HG03196 (cell line): ENCODE measurements at regions not wholly inside any gene's neighbourhood (a gene's known extent, or its start where the extent isn't known, plus 50 kb on each side); places are given as distances from the start of the nearest gene placed in this dataset.

Experiments
- ATAC-seq: cut with Tn5 transposase; IDR thresholded peaks from one replicate; pipeline ENCODE4 v1.9.1; 2021; ENCODE audit not compliant: unreplicated experiment

DNA sequence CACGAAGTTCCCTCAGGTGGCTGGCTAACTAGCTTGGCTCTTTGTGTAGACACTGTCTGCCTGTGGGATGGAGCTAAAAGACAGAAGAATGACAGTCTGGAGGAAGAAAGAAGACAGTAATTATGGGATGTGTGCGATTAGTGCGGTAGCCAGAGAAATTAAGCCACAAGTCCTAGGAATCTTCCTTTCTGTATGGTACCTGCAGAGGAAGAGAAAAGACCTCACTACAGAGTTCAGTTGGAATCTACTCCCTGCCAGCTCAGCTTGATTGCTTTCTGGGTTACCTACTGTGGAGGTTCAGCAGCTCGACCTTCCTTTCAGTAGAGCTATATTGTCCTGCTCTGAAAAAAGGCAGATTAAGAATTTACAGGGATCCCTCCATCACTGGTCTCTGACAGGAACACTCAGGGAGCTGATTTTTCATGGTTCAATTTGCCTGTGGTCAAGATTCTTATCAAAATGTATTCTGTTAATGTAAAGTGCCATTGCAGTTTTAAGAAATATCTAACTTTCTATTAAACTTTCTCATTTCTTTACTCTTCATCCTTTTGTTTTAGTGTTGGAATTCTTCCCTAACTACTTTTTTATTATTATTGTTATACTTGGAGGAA, 187.2 kb downstream of the CENPW start:
- ATAC-seq, result no peak

DNA sequence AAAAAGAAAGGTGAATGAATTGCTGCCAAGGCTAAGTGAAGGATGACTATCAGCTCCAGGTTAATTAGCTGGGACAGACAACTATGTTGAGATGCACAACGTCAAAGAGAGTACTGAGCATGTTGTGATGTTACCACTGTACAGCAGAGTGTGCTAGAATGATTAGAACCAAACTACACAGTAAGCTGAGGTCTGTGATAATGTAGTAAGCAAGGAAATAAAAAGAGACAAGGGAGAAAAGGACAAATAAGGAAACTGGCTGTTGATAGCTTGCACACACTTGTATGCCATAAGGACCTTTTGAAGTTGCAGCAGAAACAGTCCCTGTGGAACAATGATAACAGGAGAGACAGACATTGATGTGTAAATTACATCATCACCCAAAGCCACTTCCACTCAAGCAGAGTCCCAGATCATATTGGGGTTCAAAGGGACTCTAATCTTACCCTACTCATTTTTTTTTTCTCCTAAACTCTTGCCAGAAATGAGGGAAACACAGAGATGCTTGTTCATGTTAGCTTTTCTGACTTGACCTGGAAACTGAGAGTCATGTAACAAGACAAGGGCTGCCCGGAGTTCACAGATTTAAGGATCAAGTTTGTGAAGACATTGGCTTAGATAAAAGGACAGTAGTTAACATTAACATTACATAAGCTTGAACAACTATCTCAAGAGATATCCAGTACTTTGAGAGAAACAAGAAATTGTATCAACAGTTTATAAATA, 189.9 kb downstream of the CENPW start:
- ATAC-seq, result no peak

DNA sequence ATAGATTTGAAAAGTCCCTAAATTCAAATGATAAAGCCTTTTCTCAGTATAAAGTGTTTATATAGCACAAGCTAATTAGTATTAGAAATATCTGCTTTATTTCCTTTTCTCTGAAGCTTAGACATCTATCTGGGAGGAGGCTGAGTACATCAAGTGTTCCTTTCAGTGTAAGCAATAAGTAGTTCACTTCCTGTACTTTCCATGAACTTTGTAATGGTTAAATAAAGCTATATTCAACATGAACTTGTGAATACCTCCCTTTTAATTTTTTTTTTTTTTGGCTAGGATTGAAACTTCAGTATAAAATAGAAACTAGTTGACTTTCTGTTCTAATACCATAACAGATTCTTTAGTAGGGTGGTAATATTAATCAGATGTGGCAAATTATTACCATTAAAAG, 190.9 kb downstream of the CENPW start:
- no peak for ATAC-seq

DNA sequence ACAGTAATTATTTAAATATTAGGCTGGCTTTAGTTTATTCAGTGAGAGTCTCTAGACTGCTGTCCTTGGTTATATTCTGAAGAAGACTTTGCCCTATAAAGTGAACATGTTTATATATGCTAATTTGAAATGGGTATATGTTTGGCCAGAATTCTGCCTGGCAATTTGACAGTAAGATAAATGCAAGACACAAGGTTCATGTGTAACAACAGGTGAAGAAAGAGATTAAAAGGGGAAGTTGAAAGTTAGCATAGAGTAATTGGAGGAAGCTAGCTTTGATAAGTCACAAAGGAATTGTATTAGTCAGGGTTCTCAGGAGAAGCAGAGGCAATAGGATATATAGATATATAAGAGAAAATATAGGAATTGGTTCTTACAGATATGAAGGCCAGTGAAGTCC, 191.4 kb downstream of the CENPW start:
- no peak for ATAC-seq

DNA sequence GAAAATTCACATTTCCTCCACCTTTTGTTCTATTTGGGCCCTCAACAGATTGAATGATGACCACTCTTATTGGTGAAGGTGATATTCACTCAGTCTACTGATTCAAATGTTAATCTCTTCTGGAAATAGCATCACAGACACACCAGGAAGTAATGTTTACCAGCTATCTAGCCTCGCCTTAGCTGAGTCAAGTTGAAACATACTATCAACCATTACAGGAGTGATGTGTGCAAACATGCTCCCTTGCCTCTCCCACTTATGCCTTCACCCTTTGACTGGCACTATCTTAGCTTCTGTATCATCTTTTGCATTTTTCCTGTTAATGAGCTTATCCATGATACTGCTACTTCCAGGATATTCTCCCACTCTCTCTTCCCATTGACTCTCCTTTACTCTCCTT, 191.9 kb downstream of the CENPW start:
- peak; percentile 92 for ATAC-seq

DNA sequence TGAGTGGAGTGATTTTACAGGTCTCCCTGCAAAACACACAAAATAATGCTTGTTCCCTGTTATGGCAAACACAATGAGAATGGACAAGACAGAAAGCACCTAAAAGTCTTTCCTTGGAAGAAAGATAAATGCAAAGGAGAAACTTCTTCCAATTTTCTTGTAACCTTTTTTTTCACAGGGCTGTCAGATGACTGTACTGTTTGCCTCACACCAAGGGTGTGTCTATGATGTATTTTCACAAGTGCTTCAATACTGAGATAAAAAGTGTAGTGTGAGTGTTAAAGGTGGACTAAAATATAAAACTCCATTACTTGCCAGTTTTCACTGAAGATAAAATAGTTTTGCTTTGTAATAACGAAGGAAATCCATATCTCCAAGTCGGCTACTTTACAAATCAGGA, 194.5 kb downstream of the CENPW start:
- ATAC-seq, result no peak

DNA sequence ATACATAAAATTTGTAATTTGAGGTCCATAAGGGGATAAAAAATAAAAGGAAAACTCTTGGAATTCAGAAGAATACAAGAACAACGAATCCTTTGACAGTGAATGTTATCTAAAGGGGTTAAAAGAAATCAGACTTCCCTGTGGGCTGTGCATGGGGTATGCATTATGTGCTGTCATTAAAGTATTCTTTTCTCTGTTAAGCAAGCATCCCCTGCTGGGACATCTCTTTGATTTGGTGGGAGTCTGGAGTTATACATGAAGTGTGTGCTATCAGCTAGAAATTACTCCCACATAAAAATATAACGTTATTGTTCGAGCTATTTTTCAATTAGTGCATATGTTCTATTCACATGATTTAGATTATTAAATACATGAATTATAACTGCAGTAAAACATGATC, 195.2 kb downstream of the CENPW start:
- ATAC-seq, result no peak

DNA sequence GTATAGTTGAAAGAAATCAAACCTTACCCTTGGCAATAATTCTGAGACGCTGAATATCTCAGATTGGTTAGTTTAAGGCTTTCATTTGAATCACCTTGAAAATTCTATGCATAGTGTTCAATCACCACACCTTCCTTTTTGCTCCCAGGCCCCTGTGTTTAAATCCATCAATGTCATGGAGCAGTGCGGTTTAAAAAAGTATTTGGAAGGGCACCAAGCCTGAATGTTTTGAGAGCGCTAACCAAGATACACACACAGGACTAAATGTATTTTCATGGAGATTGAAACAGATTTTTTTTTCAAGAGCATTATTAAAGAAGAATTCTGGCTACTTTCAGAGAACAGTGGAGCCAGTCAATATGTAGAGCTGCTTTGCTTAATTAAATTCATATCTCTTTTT, 195.7 kb downstream of the CENPW start:
- ATAC-seq, result no peak

DNA sequence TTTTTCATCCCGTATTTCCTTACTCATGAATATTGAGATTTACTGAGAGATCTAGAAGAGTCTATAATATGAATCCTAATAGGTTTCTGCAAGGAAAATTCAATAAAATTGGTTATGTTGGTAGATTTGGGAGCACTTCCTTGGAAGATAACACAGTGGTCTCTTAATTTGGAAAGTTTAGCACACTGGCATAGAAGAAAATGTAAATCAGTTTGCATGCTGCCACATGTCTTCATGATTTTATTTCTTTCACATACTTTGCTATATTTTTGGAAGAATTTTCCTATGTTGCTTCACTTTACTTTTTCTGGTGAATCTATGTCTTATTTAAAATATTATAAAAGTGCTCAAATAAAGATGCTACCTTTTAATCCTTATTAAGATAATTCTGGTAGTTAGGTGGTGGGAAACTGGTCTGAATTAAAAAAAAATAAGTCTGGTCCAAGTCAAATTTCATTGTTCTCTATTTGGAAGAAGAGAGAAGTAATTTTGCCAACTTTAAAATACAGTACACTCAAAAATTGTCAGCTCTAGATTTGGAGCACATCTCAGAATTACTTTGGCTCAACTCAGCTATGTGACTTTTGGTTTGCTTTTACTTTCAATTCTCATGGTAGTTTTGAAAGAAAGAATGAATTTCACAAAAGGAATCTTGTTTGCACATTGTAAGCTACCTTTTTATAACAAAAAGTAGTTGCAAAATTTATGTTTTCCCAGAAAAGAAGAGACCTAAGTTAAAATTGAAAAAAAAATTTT, 197.3 kb downstream of the CENPW start:
- ATAC-seq, result no peak

DNA sequence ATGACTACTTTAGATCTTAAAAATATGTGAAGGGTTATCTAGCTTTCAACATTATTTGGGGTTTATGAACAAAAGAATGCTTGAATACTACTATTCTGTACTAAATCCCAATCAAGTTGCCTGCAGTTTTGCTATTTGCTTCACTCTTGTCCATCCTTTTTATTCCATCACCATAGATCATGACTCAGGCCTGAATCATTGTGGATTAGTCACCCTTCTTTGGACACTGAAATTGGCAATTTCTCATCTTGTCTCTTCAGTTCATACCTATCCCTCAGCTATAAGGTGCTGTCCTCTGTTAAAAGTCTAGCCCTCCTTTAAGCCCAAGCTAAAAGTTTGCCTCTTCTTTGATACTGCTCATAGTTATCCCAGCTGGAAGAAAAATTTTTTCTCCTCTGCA, 199.1 kb downstream of the CENPW start:
- no peak for ATAC-seq

DNA sequence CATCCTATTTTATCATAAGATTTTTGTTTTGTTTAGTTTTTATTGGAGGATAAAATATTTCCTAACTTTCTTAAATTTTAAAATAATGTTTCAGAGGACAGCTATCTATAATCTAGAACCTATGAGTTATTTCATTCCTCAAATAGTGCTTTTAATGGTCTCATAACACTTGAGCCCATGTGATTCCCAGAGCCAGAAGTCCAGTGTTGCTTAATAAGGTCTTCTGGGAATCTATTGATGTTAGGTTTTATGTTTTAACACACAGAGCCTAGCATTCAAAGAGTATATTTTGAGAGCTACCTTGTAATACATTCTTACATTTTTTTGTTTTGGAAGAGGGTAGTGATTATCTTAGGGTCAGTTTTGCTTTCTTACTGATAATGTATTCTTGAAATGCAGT, 200.2 kb downstream of the CENPW start:
- ATAC-seq, result no peak

DNA sequence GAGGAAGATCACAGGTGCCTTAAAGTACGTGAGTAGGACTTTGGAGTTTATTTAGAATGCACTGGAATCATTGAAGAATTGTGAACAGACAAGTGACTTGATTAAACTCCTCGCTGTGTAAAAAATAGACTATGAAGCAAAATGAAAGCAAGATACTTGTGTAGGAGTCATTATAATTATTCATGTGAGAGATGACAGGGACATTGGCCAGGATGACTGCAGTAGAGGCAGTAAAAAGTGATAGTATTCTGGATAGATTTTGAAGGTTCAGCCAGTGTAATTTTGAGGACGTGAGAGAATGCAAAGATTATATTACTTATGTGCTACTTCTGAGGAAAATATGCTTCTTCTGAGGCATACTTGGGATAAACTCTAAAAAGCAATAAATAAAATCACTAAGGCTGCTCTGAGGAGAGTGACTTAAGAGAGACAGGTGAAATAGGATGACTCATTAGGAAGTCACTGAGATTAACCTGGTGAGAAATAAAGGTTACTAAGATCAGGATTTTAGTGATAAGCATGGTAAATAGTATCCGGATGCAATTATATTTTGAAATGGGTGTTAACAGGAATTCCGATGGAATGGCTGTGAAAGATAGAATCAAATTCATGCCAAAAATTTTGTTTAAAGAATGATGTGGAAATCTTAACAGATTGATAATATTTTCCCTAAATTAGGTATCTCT, 202.0 kb downstream of the CENPW start:
- ATAC-seq, result no peak

DNA sequence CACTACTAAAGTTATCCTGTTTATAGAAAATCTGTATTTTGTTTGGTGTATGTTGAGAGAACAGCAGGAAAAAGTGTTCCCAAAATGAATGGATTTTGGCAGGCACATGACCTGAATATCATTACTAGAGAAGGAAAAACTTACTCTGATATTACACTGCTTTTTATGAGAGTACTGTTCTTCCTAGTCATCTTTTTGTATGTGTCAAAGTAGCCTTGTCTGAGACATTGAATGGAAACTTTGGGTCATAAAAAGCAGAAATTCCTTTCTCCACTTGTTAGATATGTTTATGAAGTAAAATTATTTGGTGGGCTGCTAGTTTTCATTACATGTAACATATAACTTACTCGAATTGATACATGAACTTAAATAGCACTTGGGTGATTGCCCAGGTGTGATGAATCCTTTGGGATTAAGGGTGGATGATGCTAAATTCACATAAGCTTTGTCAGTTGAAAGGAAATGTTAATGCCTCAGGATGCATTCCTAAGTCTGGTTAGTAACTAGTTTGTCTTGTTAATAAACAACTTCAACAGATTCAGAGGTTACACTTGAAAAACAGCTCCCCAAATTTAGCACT, 206.7 kb downstream of the CENPW start:
- ATAC-seq, result no peak

DNA sequence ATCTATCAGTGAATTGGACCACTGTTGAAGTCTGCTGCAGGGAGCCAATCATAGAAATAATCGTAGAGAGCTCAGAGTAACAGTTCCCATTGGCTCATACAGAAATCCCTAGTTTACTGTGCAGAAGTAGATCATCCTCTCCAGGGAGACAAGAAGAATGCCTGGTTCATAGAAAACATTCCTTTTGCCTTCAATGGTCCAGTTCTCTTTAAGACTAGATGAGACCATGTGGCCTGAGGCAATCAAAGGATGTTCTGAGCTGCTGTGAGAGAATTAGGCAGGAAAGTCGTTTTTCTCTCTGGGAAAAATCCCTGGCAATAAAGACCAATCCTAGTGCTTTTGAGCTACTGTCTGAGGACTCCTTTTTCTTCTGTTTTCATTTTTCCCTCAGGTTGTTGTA, 208.4 kb downstream of the CENPW start:
- ATAC-seq, result no peak

DNA sequence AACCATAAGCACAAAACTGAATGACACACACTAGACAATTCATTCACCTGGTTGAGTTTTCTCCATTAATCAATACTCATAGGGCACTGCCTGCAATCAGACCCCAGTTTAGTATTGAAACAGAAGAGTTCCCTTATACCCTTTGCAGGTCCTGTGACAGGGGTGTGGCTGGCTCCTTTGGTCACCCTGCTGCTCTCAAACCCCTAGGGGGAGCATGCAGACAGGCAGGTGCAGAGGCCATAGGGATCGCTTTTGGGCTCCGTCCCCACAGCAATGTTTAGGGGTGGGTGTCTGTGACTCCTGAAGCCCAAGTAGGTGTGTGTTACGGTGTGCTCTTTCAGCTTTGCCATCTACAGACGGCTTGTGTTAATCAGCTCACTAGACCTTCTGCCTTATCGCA, 210.4 kb downstream of the CENPW start:
- ATAC-seq, result no peak

DNA sequence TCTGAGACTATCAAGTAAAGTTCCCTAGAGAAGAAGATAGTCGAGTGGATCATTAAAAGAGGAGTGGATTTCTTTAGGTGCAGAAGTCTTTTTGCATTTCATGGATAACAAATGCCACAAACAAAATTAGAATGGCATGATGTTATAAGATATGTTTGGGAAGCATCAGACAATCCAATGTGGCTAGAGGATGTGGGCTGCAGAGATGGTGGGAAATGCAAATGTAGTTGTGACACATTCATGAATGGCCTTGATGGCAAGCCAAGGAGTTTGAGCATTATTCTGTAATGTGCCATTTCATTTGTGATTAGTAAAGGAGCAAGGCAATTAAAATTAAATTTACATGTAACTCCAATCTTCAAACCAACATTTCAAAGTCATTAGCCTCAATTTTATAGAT, 211.9 kb downstream of the CENPW start:
- no peak for ATAC-seq

DNA sequence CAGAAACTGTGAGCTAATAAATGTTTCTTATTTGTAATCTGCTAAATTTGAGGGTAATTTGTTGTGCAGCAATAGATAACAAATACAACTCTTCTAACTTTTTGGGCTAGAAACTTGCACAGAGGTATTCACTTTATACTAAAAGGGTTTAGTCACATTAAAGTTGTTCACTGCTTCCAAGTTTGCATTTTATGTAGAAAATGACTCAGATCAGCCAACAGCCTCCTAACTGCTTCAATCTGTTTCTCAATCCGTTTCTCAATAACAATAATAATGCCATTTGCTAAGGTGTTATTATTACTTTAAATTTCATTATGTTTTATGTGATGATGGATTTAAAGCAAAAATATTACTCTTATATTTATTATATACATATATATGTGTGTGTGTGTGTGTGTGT, 213.9 kb downstream of the CENPW start:
- ATAC-seq, result no peak

DNA sequence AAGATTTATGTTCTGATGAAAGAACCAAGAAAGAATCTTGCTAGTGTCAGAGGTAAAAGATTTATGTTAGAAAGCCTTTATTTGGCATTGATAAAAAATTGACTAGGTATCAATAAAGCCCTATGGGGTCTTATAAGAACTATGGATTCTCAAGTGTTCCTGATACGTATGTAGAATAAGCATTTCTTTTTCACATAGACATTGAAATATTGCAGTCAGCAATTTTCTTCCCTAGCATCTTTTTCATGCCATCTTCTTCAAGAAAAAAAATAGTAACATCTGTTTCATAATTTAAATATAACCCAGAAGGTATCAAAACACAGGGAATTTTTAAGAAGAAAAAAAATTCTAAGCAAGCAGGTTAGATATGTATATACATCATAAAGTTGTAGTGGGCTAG, 230.6 kb downstream of the CENPW start:
- no peak for ATAC-seq

DNA sequence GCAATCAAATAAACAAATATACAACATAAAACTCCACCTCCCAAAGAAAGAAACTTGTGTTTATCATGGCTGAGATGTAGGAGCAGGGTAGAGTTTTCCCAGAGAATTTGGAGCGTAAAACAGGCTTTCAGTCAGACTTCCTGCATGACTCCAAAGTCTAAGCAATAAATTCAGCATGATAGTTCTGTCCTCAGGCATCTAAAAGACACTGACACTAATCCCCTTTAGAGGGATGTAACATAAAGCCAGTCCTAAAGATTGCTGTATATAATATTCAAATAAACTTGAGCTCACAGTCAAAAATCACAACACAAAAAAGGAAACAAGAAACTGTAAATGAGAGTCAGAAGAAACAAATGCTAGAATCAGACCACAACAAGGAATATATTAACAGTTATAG, 234.4 kb downstream of the CENPW start:
- ATAC-seq, result no peak

DNA sequence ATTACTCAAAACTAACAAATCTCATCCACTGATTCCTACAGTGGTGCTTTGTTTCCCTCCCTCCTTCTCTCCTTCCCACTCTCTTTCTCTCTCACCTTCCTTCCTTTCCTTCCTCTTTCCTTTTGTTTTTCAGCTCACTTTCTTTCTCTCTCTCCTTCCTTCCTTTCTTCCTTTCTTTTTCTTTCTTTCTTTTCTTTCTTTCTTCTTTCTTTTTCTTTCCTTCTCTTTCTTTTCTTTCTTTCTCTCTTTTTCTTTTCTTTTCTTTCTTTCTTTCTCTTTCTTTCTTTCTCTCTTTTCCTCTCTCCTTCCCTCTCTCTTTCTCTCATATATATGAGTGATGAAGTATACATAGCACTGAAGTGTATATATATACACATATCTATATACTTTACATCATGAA, 241.4 kb downstream of the CENPW start:
- no peak for ATAC-seq

DNA sequence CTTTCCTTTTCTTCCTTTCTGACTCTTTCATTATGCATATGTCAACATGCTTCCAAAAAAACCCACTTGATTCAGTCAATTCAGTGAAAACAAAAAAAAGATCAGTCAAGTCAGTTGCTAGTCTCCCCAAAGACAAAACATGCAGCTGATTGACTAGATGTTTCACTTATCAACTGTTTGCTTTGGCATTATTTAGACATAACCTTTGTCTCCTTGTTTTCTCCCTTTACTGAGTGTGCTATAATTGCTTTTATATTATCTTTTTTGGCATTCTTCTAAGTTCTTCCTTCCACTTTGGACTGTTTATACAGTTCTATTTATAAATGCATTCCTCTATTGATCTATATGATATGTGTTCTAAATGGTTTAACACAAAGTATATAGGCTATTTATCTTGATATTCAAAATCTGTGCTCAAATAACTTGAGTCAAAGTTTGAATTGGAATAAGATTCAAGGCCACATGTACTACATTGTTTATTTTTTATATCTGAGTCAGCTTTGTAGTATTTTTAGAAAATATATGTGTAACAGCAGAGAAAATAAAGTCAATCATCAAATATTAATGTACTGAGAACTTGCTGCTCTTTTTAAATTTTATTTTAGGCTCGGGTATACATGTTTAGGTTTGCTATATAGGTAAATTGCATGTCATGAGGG, 260.5 kb downstream of the CENPW start:
- ATAC-seq, result no peak
